HFFc6 (cell line): ENCODE measurements at regions not wholly inside any gene's neighbourhood (a gene's known extent, or its start where the extent isn't known, plus 50 kb on each side); places are given as distances from the start of the nearest gene placed in this dataset.

Experiments
- DNase-seq: peaks from one replicate; pipeline ENCODE4 v3.0.0-alpha.2; 2018
- H3K27ac Mint-ChIP-seq: 2 replicates; pipeline ENCODE4 v1.8.0; 2020; ENCODE audit warnings: mild to moderate bottlenecking, mixed read lengths
- H3K27me3 Mint-ChIP-seq: 2 replicates; pipeline ENCODE4 v1.8.0; 2021; ENCODE audit warnings: mild to moderate bottlenecking, moderate library complexity, mixed read lengths; ENCODE audit not compliant: insufficient read depth
- H3K36me3 Mint-ChIP-seq: 2 replicates; pipeline ENCODE4 v1.8.0; 2021; ENCODE audit warnings: low read depth, mixed read lengths
- H3K4me1 Mint-ChIP-seq: 2 replicates; pipeline ENCODE4 v1.8.0; 2020; ENCODE audit warnings: low read depth, mixed read lengths
- H3K4me3 Mint-ChIP-seq: 2 replicates; pipeline ENCODE4 v1.8.0; 2020; ENCODE audit warnings: mild to moderate bottlenecking, moderate library complexity, mixed read lengths
- H3K9me3 Mint-ChIP-seq: 2 replicates; pipeline ENCODE4 v1.8.0; 2020; ENCODE audit warnings: mild to moderate bottlenecking, mixed read lengths
- TF ChIP-seq, protein P1 (sequence below): fragments of 200-600 bp; sonication (generic); IDR thresholded peaks from 2 replicates; pipeline ENCODE4 v1.5.0; 2021; ENCODE audit warnings: antibody characterized with exemption, mild to moderate bottlenecking

DNA sequence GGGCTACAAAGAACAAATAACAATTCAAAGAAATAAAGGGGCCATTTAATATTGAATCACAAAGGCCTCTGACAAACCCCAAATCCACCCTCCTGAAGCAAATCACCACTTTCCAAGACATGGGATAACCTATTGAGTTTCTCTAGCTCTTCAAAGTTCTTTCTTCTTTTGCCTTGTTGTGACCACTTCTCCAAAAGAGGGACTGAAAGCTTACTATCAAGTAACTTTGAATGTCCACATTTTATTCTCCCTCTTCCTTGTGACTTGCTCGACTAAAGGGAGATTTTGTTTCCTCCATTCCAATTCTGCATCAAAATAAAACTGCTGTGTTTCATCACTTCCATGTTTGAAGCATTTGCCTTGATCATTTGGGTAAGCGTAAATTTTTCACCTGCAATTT lies 166.6 kb upstream of the SLC7A11 start:
- peaks cover 30% of the 10 kb centered on the region for H3K4me1 Mint-ChIP-seq
- no peaks in the 10 kb centered on the region for H3K9me3 Mint-ChIP-seq
- no peaks in the 10 kb centered on the region; the same call in 1 of the 2 replicates for H3K27me3 Mint-ChIP-seq
- DNase-seq, result no peak
- no peaks in the 10 kb centered on the region for H3K36me3 Mint-ChIP-seq
- TF ChIP-seq, protein P1, sequence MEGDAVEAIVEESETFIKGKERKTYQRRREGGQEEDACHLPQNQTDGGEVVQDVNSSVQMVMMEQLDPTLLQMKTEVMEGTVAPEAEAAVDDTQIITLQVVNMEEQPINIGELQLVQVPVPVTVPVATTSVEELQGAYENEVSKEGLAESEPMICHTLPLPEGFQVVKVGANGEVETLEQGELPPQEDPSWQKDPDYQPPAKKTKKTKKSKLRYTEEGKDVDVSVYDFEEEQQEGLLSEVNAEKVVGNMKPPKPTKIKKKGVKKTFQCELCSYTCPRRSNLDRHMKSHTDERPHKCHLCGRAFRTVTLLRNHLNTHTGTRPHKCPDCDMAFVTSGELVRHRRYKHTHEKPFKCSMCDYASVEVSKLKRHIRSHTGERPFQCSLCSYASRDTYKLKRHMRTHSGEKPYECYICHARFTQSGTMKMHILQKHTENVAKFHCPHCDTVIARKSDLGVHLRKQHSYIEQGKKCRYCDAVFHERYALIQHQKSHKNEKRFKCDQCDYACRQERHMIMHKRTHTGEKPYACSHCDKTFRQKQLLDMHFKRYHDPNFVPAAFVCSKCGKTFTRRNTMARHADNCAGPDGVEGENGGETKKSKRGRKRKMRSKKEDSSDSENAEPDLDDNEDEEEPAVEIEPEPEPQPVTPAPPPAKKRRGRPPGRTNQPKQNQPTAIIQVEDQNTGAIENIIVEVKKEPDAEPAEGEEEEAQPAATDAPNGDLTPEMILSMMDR, result no peak
- H3K4me3 Mint-ChIP-seq, result no peak overlapping the region
- H3K27ac Mint-ChIP-seq, result no peak overlapping the region

DNA sequence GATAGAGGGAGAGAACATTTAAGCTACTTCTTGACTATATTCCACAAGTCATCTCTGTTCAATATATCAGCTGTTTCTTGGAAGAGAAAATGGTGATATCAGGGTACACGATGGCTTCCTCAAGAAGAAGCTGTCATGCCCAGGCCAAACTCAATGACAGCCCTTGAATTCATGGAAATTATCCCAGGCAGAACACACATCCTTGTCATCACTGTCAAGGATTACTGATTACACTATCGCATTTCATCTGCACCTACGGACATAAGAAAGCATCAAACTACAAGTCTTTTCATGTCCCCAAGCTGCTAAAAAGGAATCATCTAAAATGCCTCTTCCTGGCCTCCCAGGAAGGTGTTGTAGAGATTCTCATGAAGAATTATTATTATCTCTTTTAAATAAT lies 165.2 kb upstream of the SLC7A11 start:
- TF ChIP-seq, protein P1, result no peak
- H3K27ac Mint-ChIP-seq, result no peak overlapping the region
- H3K4me1 Mint-ChIP-seq, result peaks cover 30% of the 10 kb centered on the region
- H3K27me3 Mint-ChIP-seq, result no peaks in the 10 kb centered on the region; the same call in 1 of the 2 replicates
- H3K9me3 Mint-ChIP-seq, result no peaks in the 10 kb centered on the region
- no peak for DNase-seq
- H3K36me3 Mint-ChIP-seq, result no peaks in the 10 kb centered on the region
- no peak overlapping the region for H3K4me3 Mint-ChIP-seq

DNA sequence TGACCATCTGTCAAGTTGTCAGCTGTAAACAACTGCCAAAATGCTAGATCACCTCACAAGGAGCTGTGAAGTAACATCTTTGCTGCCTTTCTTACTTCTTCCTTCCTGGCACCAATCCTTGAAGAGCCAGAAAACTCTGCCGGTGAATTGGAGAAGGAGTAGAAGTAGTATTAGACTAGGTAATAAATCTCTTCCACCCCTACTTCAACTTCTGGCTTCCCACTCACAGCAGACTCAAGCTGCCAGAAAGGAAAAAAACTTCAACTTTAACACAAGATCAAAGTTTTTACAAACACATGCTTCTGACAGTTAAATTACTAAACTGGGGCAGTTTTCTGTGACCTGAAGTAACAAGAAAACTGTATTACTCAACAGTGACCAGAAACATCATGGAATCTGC lies 164.7 kb upstream of the SLC7A11 start:
- Mint-ChIP-seq H3K27ac (no peak overlapping the region; the same call in 1 of the 2 replicates), H3K9me3 (no peaks in the 10 kb centered on the region), H3K4me3 (no peak overlapping the region), H3K4me1 (peaks cover 30% of the 10 kb centered on the region), H3K36me3 (no peaks in the 10 kb centered on the region), H3K27me3 (no peaks in the 10 kb centered on the region; the same call in 1 of the 2 replicates)
- DNase-seq, result no peak
- TF ChIP-seq, protein P1, result no peak

DNA sequence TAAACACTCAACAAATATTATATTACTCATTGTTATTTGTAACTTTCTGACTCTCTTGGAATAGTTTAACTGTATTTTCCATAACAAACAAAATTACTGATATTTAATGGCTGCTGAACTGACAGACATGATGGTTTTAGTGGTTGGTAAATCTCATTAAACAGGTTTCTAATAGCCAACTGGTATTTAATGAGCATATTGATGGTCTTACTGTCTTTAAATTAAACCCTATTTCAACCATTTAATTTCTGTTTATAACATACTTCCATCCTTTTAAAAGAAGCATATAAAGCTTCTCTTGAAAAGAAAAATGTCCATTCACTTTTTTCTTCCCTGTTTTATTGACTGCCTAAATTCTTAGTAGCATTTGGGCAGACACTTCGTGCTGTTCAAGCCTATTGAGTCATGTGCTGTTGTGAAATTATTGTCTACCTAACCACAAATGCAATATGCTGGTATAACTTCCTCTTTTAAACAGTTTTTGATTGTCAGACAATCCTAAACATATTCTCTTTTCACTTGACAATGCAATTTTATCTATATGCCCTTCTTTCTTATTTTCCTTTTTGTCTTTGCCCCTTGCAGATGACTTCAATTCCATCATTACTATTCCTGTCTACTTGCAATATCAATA lies 163.9 kb upstream of the SLC7A11 start:
- TF ChIP-seq, protein P1, result no peak
- Mint-ChIP-seq H3K4me1 (peaks cover 30% of the 10 kb centered on the region), H3K36me3 (no peaks in the 10 kb centered on the region), H3K27me3 (no peaks in the 10 kb centered on the region; the same call in 1 of the 2 replicates), H3K27ac (no peak overlapping the region), H3K9me3 (no peaks in the 10 kb centered on the region), H3K4me3 (no peak overlapping the region)
- peak; percentile 56 for DNase-seq

DNA sequence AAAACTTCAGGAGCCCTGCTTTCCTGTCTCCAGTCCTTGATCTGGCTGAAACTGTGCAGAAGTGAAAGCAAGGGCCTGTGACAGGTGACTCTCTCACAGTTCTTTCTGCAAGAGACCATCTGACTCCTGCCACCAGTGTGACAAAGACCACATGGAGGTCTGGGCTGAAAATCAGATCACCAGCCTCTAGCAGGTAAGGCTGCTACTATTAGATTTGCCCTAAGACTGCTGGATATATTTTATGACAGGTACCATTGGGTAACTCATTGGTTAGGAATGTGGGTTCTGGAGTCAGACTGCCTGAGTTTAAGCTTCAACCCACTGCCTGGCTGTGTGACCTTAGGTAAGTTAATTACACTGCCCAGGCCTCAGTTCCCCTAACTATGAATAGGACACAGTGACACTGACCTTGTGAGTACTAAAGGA lies 163.3 kb upstream of the SLC7A11 start:
- H3K36me3 Mint-ChIP-seq, result no peaks in the 10 kb centered on the region
- peaks cover 30% of the 10 kb centered on the region for H3K4me1 Mint-ChIP-seq
- H3K27me3 Mint-ChIP-seq, result no peaks in the 10 kb centered on the region; the same call in 1 of the 2 replicates
- DNase-seq, result no peak
- no peak overlapping the region for H3K27ac Mint-ChIP-seq
- TF ChIP-seq, protein P1, result no peak
- no peak overlapping the region for H3K4me3 Mint-ChIP-seq
- H3K9me3 Mint-ChIP-seq, result no peaks in the 10 kb centered on the region
